ENCODE measurements at regions not wholly inside any gene's neighbourhood (a gene's known extent, or its start where the extent isn't known, plus 50 kb on each side); places are given as distances from the start of the nearest gene placed in this dataset.
"Not testable (repeated sequence)": the region's sequence is repeated elsewhere in the genome, so short reads cannot be mapped to it uniquely, and the experiment has no call there.

- H3K36me3 ChIP-seq; H3K27ac ChIP-seq; H3K27me3 ChIP-seq; intact Hi-C loops (cut with DNase I); ATAC-seq; H3K4me1 ChIP-seq; H3K9me3 ChIP-seq: not testable (repeated sequence)
- H3K4me3 ChIP-seq, result peak overlapping the region in 4 of 12 donors; percentile 19 to 38 (median 36)
- 0% methylated on average over 7 to 38 of the region's 43 CpGs for WGBS, 4 donors
- peak in 9 of 12 donors; percentile 8 to 62 (median 24) for TF ChIP-seq CTCF (IDR thresholded peaks at IDR 0.05)
- peak in 4 of 5 donors; percentile 16 to 61 (median 26) for DNase-seq
Measured at GRCh38 chr9:40222617-40223200, 867.2 kb downstream of the SPATA31A1 start.

GRCh38 chr9:40223353-40223752 lies 867.9 kb downstream of the SPATA31A1 start:
- DNase-seq, result peak in 2 of 5 donors; percentile 6 to 12
- H3K4me3 ChIP-seq, result peak overlapping the region in 8 of 12 donors; percentile 17 to 45 (median 35)
- 2% methylated on average over 14 to 15 of the region's 33 CpGs; no CpG with 5 or more reads in 2 of the 4 donors for WGBS, 4 donors
- ATAC-seq; H3K9me3 ChIP-seq; H3K27me3 ChIP-seq; intact Hi-C loops (cut with DNase I); H3K36me3 ChIP-seq; H3K27ac ChIP-seq; H3K4me1 ChIP-seq: not testable (repeated sequence)

Measured in heart left ventricle (tissue), 16 donors.